ENCODE measurements at regions not wholly inside any gene's neighbourhood (a gene's known extent, or its start where the extent isn't known, plus 50 kb on each side); places are given as distances from the start of the nearest gene placed in this dataset.

DNA sequence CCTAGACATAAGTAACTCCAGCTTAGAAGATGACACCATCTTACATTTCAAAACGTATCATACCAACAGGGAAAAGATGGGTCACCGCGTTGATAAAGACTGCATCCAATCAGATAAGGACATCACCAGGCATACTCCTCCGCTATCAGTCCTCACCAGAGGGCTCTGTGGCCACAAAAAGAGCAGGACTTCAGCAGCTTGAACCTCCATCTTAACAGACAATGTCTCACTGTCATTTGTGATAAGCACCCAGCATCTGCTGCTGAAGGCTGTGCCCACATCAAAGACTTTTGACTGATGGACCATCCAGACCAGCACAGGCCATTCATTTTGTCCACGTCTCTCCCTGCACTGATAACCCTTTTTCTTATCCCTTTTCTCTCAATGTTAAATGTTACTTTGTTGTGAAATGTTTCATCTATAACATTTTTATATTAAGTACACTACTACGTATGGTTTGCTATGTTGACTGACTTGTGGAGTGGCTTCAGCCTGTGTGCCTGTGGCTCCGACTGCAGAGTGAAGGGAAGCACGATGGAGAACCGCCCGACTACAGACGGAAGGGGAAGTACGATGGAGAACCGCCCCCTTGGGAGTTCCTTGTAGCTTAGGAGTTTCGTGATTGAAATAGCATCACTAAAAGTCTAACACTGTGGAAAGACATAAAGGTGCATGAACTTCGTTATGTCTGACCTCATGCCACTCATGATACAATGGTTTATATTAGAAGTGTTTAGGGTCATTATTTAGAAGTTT lies 595.4 kb upstream of the AGA start:
- no peak for DNase-seq (ENCODE audit: low read depth in 2 of 2)

GRCh38 chr4:178056996-178057395 lies 614.8 kb upstream of the AGA start:
- no peak for DNase-seq (ENCODE audit: low read depth in 2 of 2)

DNA sequence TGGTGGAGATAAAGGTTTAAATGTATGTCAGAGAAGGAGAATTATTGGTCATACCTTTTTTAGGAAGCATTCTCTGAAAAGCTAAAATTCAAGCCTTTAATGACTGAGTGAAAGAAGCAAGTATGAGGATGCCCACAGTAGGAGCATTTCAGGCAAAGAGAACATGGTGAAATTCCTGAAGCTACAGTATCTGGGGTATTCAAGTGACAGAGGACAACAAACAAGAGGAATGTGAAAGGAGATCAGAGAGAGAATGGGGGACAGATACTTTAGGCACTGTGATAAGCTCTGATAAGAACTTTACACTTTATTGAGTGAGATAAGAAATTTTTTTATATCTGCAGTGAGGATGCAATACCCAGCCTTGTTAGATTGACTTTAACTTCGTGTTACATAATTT lies 621.3 kb upstream of the AGA start:
- no peak for DNase-seq (ENCODE audit: low read depth in 2 of 2)

DNA sequence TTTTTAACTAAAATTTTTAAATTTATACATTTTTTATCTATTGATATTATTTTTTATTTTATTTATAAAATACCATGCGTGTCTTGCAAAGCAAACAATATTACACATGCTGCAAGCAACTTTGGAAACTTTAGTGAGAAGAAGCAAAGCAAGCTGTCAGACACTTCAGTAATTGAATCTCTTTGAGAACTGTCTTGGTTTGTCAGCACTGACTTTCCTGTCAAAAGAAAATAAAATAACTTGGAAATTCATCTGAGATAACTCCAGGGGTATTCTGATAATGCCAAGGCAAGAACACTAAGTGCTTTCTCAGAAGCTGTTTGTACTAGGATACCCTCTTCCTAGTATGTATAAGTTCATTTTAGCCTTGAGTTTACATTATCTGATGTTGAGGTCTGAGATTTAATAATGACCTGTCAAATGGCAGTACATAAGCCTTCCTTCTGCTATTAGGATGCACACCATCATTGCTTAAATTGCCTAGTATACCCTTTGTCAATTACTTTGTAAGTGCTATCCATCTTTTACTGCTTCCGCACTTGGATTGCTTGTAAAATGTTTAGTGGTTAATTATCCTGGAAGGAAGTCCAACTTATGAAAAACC lies 624.2 kb upstream of the AGA start:
- DNase-seq (ENCODE audit: low read depth in 2 of 2) = no peak

DNA sequence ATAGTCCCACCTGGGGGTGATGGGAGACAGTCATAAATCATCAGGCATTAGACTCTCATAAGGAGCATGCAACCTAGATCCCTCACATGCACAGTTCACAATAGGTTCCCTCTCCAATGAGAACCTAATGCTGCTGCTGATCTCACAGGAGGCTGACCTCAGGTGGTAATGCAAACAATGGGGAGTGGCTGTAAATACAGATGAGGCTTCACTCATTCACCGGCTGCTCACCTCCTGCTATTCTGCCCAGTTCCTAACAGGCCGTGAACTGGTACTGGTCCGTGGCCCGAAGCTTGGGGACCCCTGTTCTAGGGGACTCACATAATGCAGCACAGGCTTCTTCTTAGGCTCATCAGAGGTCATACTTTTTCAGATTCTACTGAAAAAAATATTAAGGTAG lies 625.9 kb upstream of the AGA start:
- DNase-seq (ENCODE audit: low read depth in 2 of 2) = no peak

- DNase-seq (ENCODE audit: low read depth in 2 of 2) = no peak
Observed at GRCh38 chr4:178070163-178070562, 627.9 kb upstream of the AGA start.

GRCh38 chr4:178080312-178080711 lies 638.1 kb upstream of the AGA start:
- DNase-seq (ENCODE audit: low read depth in 2 of 2) = no peak

DNA sequence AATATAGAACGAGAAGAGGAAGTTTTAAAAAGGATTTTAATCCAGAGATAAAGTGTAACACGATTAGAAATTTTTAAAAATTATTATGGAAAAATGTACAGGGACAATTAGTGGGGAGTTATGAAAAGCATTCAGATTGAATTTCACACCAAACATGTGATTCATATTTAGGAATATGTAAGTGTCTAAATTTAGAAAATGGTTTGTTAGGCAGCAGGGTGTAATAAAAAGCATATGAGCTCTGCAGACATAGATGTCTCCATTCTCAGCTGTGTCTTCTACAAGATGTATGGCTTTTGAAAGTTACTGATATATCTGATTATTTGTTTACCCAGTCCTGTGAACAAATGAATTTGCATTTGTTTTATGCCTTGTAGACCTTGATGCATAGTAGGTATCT lies 638.9 kb upstream of the AGA start:
- no peak for DNase-seq (ENCODE audit: low read depth in 2 of 2)

DNA sequence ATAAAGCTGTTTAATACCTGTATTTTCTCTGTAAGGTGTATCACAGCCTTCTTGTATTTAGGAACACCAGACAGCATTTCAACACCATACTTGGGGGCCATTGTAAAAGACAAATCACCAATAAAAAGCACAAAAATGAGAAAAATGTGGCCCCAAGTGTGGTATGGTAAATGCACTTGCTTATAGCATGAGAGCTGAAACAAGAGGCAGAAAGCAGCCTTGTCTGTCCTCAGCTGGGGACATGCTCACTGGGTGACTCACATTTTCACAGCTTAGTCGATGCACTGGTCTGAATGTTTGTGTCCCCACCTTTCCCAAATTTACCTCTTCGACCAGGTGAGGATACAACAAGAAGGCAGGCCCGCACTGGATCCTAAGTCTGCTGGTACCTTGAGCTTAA lies 639.7 kb upstream of the AGA start:
- DNase-seq (ENCODE audit: low read depth in 2 of 2) = no peak

DNA sequence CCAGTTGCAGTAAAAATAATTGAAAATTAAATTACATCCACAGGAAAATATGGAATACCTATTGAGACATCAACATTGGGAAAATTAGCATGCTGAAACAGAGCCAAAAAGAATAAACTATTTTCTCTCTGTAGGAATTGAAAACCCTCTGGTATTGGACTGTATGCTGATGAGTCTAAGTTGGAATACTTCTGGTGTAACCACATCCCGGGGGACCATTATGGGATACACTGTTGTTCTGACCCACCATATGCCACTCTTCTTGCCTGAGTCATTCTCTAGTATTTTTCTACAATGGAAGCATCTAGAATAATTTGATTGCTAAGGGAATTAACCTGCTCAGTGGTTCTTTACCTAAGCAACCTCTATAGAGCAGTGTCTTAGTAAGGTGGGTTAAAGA lies 640.7 kb upstream of the AGA start:
- DNase-seq (ENCODE audit: low read depth in 2 of 2) = no peak

- no peak for DNase-seq (ENCODE audit: low read depth in 2 of 2)
Observed at GRCh38 chr4:178083968-178084367, 641.7 kb upstream of the AGA start.

DNA sequence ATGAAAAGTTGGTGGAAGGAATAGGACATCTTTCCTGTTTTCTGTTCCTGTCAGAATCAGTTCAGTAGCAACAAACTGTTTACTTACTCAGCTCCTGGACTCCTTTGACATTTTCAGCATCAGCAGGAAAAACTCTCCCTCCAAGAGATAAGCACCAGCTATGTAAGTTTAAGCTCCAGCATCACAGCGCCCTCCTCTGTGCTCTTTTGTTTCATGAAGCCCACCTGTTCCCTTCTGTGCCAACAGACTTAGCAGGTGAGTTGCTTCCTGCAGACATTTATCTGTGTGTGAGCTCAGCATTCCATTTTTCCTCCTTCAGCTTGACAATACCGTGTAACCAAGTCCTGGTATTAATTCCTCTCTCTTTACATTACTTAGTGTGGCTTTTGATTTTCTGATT lies 644.1 kb upstream of the AGA start:
- DNase-seq (ENCODE audit: low read depth in 2 of 2) = no peak

- DNase-seq (ENCODE audit: low read depth in 2 of 2) = no peak
Observed at GRCh38 chr4:178090640-178091411, 648.6 kb upstream of the AGA start.

- no peak for DNase-seq (ENCODE audit: low read depth in 2 of 2)
Observed at GRCh38 chr4:178102139-178102538, 659.9 kb upstream of the AGA start.

DNA sequence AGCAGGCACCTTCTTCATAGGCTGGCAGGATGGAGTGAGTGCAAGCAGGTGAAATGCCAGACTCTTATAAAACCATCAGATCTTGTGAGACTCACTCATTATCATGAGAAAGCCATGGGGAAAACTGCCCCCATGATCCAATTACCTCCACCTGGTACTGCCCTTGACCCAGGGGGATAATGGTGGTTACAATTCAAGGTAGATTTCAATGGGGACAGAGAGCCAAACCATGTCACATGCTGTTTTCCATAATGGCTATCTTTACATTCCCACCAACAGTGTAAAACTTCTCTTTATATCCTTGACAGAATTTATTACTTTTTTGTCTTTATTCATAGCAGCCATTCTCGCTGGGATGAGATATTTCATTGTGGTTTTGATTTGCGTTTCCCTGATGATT lies 663.0 kb upstream of the AGA start:
- DNase-seq (ENCODE audit: low read depth in 2 of 2) = no peak

DNA sequence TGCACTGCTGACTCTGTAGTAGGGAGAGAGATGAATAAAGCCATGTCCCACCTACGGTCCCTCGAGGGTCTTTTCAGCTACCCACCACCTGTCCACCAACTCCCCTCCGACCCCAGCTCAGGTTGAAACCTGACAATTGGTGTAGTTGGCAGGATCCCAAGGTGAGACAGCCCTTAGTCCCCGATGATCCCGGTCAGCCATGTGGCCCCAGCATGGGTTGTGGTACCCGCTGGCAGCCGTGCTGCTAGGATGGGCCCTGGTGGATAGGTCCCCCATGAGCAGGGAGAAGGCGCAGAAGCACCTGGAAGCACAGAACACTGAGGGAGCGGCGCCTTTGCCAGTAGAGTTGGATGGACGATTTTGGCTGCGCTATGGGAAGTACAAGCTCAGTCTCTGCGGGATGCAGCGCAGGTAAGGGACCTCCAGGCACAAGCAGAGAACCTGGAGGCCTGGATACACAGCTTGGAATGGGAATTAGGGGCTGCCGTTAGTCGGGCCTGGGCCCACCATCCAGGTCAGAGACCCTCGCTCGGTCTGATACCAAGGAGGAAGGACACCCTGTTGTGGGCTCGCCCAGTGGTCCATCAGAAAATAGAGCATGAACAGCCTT lies 694.6 kb upstream of the AGA start:
- DNase-seq (ENCODE audit: low read depth in 2 of 2) = no peak

GRCh38 chr4:178137732-178138471 lies 695.7 kb upstream of the AGA start:
- no peak for DNase-seq (ENCODE audit: low read depth in 2 of 2)

GRCh38 chr4:178138491-178138890 lies 696.3 kb upstream of the AGA start:
- no peak for DNase-seq (ENCODE audit: low read depth in 2 of 2)

GRCh38 chr4:178140326-178140915 lies 698.2 kb upstream of the AGA start:
- DNase-seq (ENCODE audit: low read depth in 2 of 2) = no peak

DNA sequence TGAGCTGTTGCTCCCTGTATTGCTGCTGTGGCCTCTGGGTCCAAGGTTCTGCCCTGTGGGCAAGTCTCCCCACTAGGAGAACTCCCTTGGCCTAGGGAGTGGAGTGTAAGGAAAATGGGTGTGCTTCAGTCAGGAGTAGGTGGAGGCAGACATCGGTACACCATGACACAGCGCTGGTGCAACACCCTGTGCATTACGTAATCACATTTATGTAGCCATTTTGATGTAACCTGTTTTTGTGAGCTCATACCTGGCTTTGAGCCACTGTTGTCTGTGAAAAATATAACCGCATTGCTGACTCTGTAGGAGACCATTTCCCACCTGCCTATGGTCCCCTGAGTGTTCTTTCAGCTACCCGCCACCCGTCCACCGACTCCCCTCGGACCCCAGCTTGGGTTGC lies 700.5 kb upstream of the AGA start:
- DNase-seq (ENCODE audit: low read depth in 2 of 2) = no peak

- no peak for DNase-seq (ENCODE audit: low read depth in 2 of 2)
Observed at GRCh38 chr4:178148106-178148505, 705.9 kb upstream of the AGA start.
